HEK293 (cell line): ENCODE measurements at regions not wholly inside any gene's neighbourhood (a gene's known extent, or its start where the extent isn't known, plus 50 kb on each side); places are given as distances from the start of the nearest gene placed in this dataset.

Experiments used
- CTCF ChIA-PET: fragments of 350-600 bp; formaldehyde crosslinking; extraction: SDS; loops from one replicate; lab custom pipeline; 2021; ENCODE audit warnings: antibody characterized with exemption; lab: Yijun Ruan, JAX
- POLR2A ChIA-PET: fragments of 300-600 bp; formaldehyde crosslinking; extraction: SDS; loops from one replicate; lab custom pipeline; 2020; ENCODE audit warnings: antibody characterized with exemption, inconsistent platforms; lab: Yijun Ruan, JAX
- H3K27ac ChIP-seq: fragments of 200-500 bp; sonication (Bioruptor generic); 2 replicates; pipeline ENCODE4 v1.5.1; 2014; ENCODE audit warnings: low read depth, low read length, control low read depth, inconsistent platforms; ENCODE audit errors: extremely low read depth
- H3K36me3 ChIP-seq, 2 experiments: fragments of 200-500 bp in 1 of 2; sonication (Bioruptor generic) in 1 of 2; 1 replicate in 1 of 2; 2 replicates in 1 of 2; pipeline ENCODE4 v1.5.1; 2014 to 2017; ENCODE audit warnings: inconsistent platforms in 2 of 2, low read length in 2 of 2; ENCODE audit not compliant: control insufficient read depth in 2 of 2, insufficient read depth in 1 of 2
- H3K4me1 ChIP-seq: fragments of 200-500 bp; sonication (Bioruptor generic); 2 replicates; pipeline ENCODE4 v1.5.1; 2014; ENCODE audit warnings: mild to moderate bottlenecking, low read length, inconsistent platforms; ENCODE audit not compliant: control insufficient read depth, insufficient read depth
- H3K4me3 ChIP-seq: 2 replicates; pipeline ENCODE4 v1.5.1; 2011; ENCODE audit warnings: low read depth, mild to moderate bottlenecking, control low read depth, low read length, moderate library complexity
- H3K9me3 ChIP-seq: fragments of 200-500 bp; sonication (Bioruptor generic); 2 replicates; pipeline ENCODE4 v1.5.1; 2014; ENCODE audit warnings: low read depth, low read length, inconsistent platforms; ENCODE audit not compliant: control insufficient read depth, insufficient read depth
- GLI4 ChIP-seq: fragments of 450-650 bp; formaldehyde crosslinking; IDR thresholded peaks from 2 replicates; pipeline ENCODE4 v1.5.1; 2016; ENCODE audit warnings: missing biosample characterization, missing genetic modification characterization
- IKZF3 ChIP-seq: fragments of 450-650 bp; IDR thresholded peaks from 2 replicates; pipeline ENCODE4 v1.5.0; 2018; ENCODE audit warnings: missing biosample characterization, mild to moderate bottlenecking, missing genetic modification characterization, moderate library complexity
- KLF1 ChIP-seq: fragments of 450-650 bp; formaldehyde crosslinking; IDR thresholded peaks from 2 replicates; pipeline ENCODE4 v1.5.1; 2016; ENCODE audit warnings: missing biosample characterization, missing genetic modification characterization
- SCRT1 ChIP-seq: fragments of 450-650 bp; formaldehyde crosslinking; IDR thresholded peaks from 2 replicates; pipeline ENCODE4 v1.5.1; 2016; ENCODE audit warnings: missing biosample characterization, missing genetic modification characterization, borderline replicate concordance
- ZBTB1 ChIP-seq: fragments of 450-650 bp; formaldehyde crosslinking; IDR thresholded peaks from 2 replicates; pipeline ENCODE4 v1.5.1; 2016; ENCODE audit warnings: missing biosample characterization, missing genetic modification characterization
- ZBTB17 ChIP-seq: fragments of 450-650 bp; formaldehyde crosslinking; IDR thresholded peaks from 2 replicates; pipeline ENCODE4 v1.5.1; 2016; ENCODE audit warnings: missing biosample characterization, missing genetic modification characterization
- ZEB2 ChIP-seq: fragments of 450-650 bp; formaldehyde crosslinking; IDR thresholded peaks from 2 replicates; pipeline ENCODE4 v1.5.1; 2016; ENCODE audit warnings: missing biosample characterization, missing genetic modification characterization
- ZFP41 ChIP-seq: fragments of 450-650 bp; formaldehyde crosslinking; IDR thresholded peaks from 2 replicates; pipeline ENCODE4 v1.5.1; 2016; ENCODE audit warnings: missing biosample characterization, missing genetic modification characterization, borderline replicate concordance
- ZNF169 ChIP-seq: fragments of 450-650 bp; formaldehyde crosslinking; IDR thresholded peaks from 2 replicates; pipeline ENCODE4 v1.5.1; 2016; ENCODE audit warnings: missing biosample characterization, missing genetic modification characterization
- ZNF175 ChIP-seq: fragments of 450-650 bp; formaldehyde crosslinking; IDR thresholded peaks from 2 replicates; pipeline ENCODE4 v1.5.1; 2016; ENCODE audit warnings: missing biosample characterization, missing genetic modification characterization
- ZNF311 ChIP-seq: fragments of 450-650 bp; formaldehyde crosslinking; IDR thresholded peaks from 2 replicates; pipeline ENCODE4 v1.5.1; 2017; ENCODE audit warnings: missing biosample characterization, missing genetic modification characterization, borderline replicate concordance
- ZNF354C ChIP-seq: fragments of 450-650 bp; formaldehyde crosslinking; IDR thresholded peaks from 2 replicates; pipeline ENCODE4 v1.5.1; 2016; ENCODE audit warnings: missing biosample characterization, missing genetic modification characterization, low read depth, borderline replicate concordance
- ZNF37A ChIP-seq: fragments of 450-650 bp; IDR thresholded peaks from 2 replicates; pipeline ENCODE4 v1.5.1; 2018; ENCODE audit warnings: missing biosample characterization, missing genetic modification characterization
- ZNF426 ChIP-seq: fragments of 450-650 bp; formaldehyde crosslinking; IDR thresholded peaks from 2 replicates; pipeline ENCODE4 v1.5.1; 2017; ENCODE audit warnings: missing biosample characterization, missing genetic modification characterization, mild to moderate bottlenecking, inconsistent platforms, moderate library complexity
- ZNF544 ChIP-seq: fragments of 450-650 bp; formaldehyde crosslinking; IDR thresholded peaks from 2 replicates; pipeline ENCODE4 v1.5.0; 2017; ENCODE audit warnings: missing biosample characterization, missing genetic modification characterization
- ZNF596 ChIP-seq: fragments of 450-650 bp; IDR thresholded peaks from 2 replicates; pipeline ENCODE4 v1.5.0; 2018; ENCODE audit warnings: missing biosample characterization, mild to moderate bottlenecking, missing genetic modification characterization, moderate library complexity
- ZNF624 ChIP-seq: fragments of 450-650 bp; formaldehyde crosslinking; IDR thresholded peaks from 2 replicates; pipeline ENCODE4 v1.5.1; 2017; ENCODE audit warnings: missing biosample characterization, missing genetic modification characterization
- ZNF664 ChIP-seq: fragments of 450-650 bp; formaldehyde crosslinking; IDR thresholded peaks from 2 replicates; pipeline ENCODE4 v1.5.1; 2016; ENCODE audit warnings: missing biosample characterization, missing genetic modification characterization
- ZNF76 ChIP-seq: fragments of 450-650 bp; formaldehyde crosslinking; IDR thresholded peaks from 2 replicates; pipeline ENCODE4; 2016; ENCODE audit warnings: low read depth, missing biosample characterization, missing genetic modification characterization, borderline replicate concordance
- TF ChIP-seq, protein P1 (sequence below): fragments of 450-650 bp; formaldehyde crosslinking; IDR thresholded peaks from 2 replicates; pipeline ENCODE4 v1.5.1; 2016; ENCODE audit warnings: missing biosample characterization, missing genetic modification characterization
- TF ChIP-seq, protein P2 (sequence below): fragments of 450-650 bp; formaldehyde crosslinking; IDR thresholded peaks from 2 replicates; pipeline ENCODE4 v1.5.1; 2016; ENCODE audit warnings: missing biosample characterization, missing genetic modification characterization
- TF ChIP-seq, protein P3 (sequence below): fragments of 450-650 bp; formaldehyde crosslinking; IDR thresholded peaks from 2 replicates; pipeline ENCODE4 v1.5.1; 2016; ENCODE audit warnings: missing biosample characterization, missing genetic modification characterization
- TF ChIP-seq, protein P4 (sequence below): fragments of 450-650 bp; formaldehyde crosslinking; IDR thresholded peaks from 2 replicates; pipeline ENCODE4 v1.5.1; 2016; ENCODE audit warnings: missing biosample characterization, missing genetic modification characterization
- TF ChIP-seq, protein P5 (sequence below): fragments of 450-650 bp; formaldehyde crosslinking; IDR thresholded peaks from 2 replicates; pipeline ENCODE4 v1.5.1; 2016; ENCODE audit warnings: missing biosample characterization, missing genetic modification characterization
- TF ChIP-seq, protein P6 (sequence below): fragments of 450-650 bp; formaldehyde crosslinking; IDR thresholded peaks from 2 replicates; pipeline ENCODE4 v1.5.1; 2016; ENCODE audit warnings: missing biosample characterization, missing genetic modification characterization, low read depth

DNA sequence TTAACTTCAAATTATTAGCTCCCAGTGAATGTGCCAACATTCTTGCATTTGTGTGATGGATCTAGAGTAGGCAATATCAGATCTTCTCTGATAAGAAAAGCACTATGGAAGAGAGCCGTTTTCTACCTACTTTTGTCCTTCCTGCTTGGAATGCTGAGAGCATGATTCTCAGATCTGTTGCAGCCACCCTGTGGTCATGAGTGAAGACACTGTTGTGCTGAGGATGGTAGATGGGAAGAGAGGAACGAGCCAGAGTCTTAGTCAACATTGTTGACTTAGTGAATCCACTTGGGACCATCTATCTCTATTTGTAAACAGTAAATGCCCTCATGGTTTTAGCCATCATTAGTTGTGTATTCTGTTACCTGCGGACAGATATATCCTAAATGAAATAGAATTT, 202.6 kb downstream of the CD109 start:
- POLR2A ChIA-PET = no interaction called here
- Histone ChIP-seq H3K4me3 (no peak overlapping the region), H3K9me3 (no peaks in the 10 kb centered on the region), H3K4me1 (no peaks in the 10 kb centered on the region), H3K27ac (no peak overlapping the region), H3K36me3 (no peaks in the 10 kb centered on the region)
- TF ChIP-seq, protein P1, sequence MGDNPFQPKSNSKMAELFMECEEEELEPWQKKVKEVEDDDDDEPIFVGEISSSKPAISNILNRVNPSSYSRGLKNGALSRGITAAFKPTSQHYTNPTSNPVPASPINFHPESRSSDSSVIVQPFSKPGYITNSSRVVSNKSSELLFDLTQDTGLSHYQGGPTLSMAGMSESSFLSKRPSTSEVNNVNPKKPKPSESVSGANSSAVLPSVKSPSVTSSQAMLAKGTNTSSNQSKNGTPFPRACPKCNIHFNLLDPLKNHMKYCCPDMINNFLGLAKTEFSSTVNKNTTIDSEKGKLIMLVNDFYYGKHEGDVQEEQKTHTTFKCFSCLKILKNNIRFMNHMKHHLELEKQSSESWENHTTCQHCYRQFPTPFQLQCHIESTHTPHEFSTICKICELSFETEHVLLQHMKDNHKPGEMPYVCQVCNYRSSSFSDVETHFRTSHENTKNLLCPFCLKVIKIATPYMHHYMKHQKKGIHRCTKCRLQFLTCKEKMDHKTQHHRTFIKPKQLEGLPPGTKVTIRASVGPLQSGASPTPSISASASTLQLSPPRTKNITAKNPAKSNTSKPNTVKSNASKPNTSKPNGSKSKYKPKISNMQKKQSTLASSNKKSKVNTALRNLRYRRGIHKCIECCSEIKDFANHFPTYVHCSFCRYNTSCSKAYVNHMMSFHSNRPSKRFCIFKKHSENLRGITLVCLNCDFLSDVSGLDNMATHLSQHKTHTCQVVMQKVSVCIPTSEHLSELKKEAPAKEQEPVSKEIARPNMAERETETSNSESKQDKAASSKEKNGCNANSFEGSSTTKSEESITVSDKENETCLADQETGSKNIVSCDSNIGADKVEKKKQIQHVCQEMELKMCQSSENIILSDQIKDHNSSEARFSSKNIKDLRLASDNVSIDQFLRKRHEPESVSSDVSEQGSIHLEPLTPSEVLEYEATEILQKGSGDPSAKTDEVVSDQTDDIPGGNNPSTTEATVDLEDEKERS = no peak
- TF ChIP-seq, protein P2, sequence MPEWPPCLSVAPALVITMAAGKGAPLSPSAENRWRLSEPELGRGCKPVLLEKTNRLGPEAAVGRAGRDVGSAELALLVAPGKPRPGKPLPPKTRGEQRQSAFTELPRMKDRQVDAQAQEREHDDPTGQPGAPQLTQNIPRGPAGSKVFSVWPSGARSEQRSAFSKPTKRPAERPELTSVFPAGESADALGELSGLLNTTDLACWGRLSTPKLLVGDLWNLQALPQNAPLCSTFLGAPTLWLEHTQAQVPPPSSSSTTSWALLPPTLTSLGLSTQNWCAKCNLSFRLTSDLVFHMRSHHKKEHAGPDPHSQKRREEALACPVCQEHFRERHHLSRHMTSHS (tag by site-specific recombination) = no peak
- TF ChIP-seq ZNF596 (tag by site-specific recombination) (no peak), ZFP41 (tag by site-specific recombination) (no peak), ZNF76 (tag by site-specific recombination) (no peak), GLI4 (no peak), ZNF664 (tag by site-specific recombination) (no peak), IKZF3 (tag by site-specific recombination) (no peak)
- TF ChIP-seq, protein P3, sequence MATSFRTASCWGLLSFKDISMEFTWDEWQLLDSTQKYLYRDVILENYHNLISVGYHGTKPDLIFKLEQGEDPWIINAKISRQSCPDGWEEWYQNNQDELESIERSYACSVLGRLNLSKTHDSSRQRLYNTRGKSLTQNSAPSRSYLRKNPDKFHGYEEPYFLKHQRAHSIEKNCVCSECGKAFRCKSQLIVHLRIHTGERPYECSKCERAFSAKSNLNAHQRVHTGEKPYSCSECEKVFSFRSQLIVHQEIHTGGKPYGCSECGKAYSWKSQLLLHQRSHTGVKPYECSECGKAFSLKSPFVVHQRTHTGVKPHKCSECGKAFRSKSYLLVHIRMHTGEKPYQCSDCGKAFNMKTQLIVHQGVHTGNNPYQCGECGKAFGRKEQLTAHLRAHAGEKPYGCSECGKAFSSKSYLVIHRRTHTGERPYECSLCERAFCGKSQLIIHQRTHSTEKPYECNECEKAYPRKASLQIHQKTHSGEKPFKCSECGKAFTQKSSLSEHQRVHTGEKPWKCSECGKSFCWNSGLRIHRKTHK (tag by site-specific recombination) = no peak
- TF ChIP-seq, protein P4, sequence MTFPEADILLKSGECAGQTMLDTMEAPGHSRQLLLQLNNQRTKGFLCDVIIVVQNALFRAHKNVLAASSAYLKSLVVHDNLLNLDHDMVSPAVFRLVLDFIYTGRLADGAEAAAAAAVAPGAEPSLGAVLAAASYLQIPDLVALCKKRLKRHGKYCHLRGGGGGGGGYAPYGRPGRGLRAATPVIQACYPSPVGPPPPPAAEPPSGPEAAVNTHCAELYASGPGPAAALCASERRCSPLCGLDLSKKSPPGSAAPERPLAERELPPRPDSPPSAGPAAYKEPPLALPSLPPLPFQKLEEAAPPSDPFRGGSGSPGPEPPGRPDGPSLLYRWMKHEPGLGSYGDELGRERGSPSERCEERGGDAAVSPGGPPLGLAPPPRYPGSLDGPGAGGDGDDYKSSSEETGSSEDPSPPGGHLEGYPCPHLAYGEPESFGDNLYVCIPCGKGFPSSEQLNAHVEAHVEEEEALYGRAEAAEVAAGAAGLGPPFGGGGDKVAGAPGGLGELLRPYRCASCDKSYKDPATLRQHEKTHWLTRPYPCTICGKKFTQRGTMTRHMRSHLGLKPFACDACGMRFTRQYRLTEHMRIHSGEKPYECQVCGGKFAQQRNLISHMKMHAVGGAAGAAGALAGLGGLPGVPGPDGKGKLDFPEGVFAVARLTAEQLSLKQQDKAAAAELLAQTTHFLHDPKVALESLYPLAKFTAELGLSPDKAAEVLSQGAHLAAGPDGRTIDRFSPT (tag by site-specific recombination) = no peak
- TF ChIP-seq, all 188 proteins: peak for 0
- CTCF ChIA-PET = interaction anchor here (0.7 kb wide), 1 partner anchor 150 kb away, joined by 3 read pairs; no protein-coding TSS in a partner anchor

DNA sequence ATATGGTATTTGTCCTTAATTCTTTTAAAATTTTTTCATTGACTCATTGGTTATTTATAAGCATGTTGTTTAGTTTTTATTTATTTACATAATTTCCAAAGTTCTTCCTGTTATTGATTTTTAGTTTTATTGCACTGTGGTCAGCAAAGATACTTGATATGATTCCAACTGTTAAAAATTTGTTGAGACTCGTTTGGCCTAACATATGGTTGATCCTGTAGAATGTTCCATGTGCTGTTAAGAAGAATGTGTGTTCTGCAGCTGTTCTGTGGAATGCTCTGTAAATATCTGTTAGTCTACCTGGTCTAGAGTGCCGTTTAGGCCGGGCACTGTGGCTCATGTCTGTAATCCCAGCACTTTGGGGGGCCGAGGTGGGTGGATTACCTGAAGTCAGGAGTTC, 197.7 kb downstream of the CD109 start:
- no peaks in the 10 kb centered on the region for H3K36me3 ChIP-seq
- ChIA-PET CTCF (interaction anchor here (1.2 kb wide), 1 partner anchor 76 kb away, joined by 3 read pairs; no protein-coding TSS in a partner anchor), POLR2A (no interaction called here)
- no peak overlapping the region for H3K27ac ChIP-seq
- H3K9me3 ChIP-seq = no peaks in the 10 kb centered on the region
- no peak overlapping the region for H3K4me3 ChIP-seq
- no peaks in the 10 kb centered on the region for H3K4me1 ChIP-seq
- TF ChIP-seq, protein P5, sequence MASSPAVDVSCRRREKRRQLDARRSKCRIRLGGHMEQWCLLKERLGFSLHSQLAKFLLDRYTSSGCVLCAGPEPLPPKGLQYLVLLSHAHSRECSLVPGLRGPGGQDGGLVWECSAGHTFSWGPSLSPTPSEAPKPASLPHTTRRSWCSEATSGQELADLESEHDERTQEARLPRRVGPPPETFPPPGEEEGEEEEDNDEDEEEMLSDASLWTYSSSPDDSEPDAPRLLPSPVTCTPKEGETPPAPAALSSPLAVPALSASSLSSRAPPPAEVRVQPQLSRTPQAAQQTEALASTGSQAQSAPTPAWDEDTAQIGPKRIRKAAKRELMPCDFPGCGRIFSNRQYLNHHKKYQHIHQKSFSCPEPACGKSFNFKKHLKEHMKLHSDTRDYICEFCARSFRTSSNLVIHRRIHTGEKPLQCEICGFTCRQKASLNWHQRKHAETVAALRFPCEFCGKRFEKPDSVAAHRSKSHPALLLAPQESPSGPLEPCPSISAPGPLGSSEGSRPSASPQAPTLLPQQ (tag by site-specific recombination) = no peak
- TF ChIP-seq ZNF175 (tag by site-specific recombination) = no peak
- no peak for TF ChIP-seq ZNF311 (tag by site-specific recombination)
- TF ChIP-seq, protein P6, sequence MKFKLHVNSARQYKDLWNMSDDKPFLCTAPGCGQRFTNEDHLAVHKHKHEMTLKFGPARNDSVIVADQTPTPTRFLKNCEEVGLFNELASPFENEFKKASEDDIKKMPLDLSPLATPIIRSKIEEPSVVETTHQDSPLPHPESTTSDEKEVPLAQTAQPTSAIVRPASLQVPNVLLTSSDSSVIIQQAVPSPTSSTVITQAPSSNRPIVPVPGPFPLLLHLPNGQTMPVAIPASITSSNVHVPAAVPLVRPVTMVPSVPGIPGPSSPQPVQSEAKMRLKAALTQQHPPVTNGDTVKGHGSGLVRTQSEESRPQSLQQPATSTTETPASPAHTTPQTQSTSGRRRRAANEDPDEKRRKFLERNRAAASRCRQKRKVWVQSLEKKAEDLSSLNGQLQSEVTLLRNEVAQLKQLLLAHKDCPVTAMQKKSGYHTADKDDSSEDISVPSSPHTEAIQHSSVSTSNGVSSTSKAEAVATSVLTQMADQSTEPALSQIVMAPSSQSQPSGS (tag by site-specific recombination) = no peak
- TF ChIP-seq ZNF544 (tag by site-specific recombination) = no peak
- no peak for TF ChIP-seq ZNF169
- TF ChIP-seq ZNF37A (tag by site-specific recombination) = no peak
- TF ChIP-seq ZBTB17 (tag by site-specific recombination) = no peak
- TF ChIP-seq ZNF624 (tag by site-specific recombination) = no peak
- no peak for TF ChIP-seq ZNF76 (tag by site-specific recombination)
- TF ChIP-seq SCRT1 (tag by site-specific recombination) = no peak
- TF ChIP-seq ZBTB1 = no peak
- no peak for TF ChIP-seq ZEB2 (tag by site-specific recombination)
- TF ChIP-seq KLF1 (tag by site-specific recombination) = no peak
- TF ChIP-seq ZNF354C (tag by site-specific recombination) = no peak
- TF ChIP-seq ZNF426 = no peak
- no peak for TF ChIP-seq IKZF3 (tag by site-specific recombination)
